GM19438 (cell line): ENCODE measurements at regions not wholly inside any gene's neighbourhood (a gene's known extent, or its start where the extent isn't known, plus 50 kb on each side); places are given as distances from the start of the nearest gene placed in this dataset.
"Not testable (repeated sequence)": the region's sequence is repeated elsewhere in the genome, so short reads cannot be mapped to it uniquely, and the experiment has no call there.

ENCODE experiments used
- ATAC-seq: cut with Tn5 transposase; IDR thresholded peaks from one replicate; pipeline ENCODE4 v1.9.1; 2021; ENCODE audit warnings: low read depth; ENCODE audit not compliant: unreplicated experiment

DNA sequence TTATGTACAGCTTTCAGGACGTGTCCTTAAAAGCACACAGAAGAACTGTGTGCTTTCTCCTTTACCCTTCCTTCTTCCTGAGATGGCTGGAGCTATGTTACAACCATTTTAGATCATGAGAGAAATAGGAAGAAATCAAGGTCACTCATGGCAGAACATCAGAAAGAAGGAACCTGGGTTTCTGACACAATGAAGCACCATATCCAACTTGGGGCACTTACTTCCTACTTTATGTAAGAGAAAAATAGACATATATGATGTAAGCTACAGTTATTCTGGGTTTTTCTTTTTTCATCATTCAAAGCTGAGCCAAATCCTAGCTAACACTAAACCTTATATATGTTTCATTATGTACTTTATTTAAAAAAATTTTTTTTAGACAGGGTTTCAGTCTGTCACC, 79.5 kb downstream of the FAM161A start:
- ATAC-seq = no peak

GRCh38 chr2:61771904-61772845, 81.7 kb downstream of the FAM161A start:
- no peak for ATAC-seq

DNA sequence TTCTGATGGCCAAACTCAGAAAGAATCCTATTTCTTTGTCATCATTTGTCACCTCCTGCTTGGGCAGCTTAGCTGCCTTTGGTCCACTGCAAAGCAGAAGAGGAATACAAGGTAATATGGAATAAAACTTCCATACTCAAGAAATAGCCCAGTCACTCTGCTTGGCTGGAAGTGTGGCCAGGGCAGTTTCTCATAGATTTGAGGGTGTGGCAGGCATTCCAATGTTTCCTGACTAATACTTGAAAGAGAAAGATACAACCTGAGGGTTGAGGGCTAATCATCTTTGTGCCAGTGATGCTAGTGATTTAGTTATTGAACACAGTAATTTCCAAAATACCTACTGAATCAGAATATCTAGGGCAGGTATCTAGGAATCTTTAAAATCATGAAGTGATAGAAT, 83.1 kb downstream of the FAM161A start:
- no peak for ATAC-seq

- no peak for ATAC-seq
Observed at GRCh38 chr2:61770298-61770697, 83.6 kb downstream of the FAM161A start.

GRCh38 chr2:61769093-61769675, 84.7 kb downstream of the FAM161A start:
- no peak for ATAC-seq

GRCh38 chr2:61764035-61764800, 89.6 kb downstream of the FAM161A start:
- peak; percentile 98 for ATAC-seq

DNA sequence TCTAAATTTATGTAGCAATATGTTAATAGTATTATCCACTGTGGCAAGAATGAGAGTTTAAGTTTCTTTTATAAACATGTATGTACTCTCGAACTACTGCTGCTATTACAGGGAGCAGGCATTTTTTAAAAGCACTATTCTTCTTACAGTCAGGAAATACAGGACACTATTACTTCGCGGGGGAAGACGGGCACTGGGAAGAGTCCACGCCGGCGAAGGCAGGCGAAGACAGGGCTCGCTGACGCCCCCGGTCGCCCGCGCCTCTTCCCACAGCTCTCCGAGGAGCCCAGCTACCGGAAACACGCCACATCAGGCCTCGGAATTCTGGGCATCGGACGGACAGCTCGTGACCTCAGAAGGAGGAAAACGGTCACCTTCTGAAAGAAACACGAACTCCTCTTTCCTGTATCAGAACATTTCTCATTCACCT, 90.2 kb downstream of the FAM161A start:
- peak; percentile 12 for ATAC-seq

DNA sequence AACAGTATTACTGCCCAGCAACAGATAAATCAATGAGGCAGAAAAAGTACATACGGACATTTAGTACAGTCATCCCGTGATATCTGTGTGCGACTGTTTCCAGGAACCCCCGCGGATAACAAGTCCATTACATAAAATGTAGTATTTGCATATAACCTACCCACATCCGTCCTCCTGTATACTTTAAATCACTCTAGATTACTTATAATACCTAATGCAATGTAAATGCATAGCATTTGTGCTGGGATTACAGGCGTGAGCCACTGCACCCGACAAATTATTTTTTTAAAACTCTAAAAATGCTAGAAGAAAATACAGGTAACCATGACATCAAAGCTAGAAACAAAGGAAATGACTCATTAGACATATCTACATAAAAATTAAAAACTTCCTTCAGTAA, 91.6 kb downstream of the FAM161A start:
- no peak for ATAC-seq

DNA sequence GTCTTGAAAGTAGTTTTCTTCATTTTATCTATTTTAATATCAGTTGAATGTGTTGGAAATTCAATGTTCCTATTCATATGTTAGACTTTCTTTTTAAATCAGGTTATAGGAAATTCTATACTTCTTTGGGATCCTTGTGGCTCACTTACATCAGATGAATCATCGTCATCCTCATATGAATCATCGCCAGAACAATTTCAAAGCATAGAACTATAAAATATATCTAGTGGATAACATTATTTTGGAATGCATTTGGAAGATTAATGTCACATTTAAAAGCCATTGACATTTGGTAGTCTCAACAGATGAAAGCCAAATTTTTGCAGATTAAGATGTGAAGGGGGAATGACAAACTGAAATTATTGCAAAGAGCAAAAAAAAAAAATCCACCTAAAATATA, 94.1 kb downstream of the FAM161A start:
- ATAC-seq = no peak

- no peak for ATAC-seq
Observed at GRCh38 chr2:61759005-61759404, 94.9 kb downstream of the FAM161A start.

DNA sequence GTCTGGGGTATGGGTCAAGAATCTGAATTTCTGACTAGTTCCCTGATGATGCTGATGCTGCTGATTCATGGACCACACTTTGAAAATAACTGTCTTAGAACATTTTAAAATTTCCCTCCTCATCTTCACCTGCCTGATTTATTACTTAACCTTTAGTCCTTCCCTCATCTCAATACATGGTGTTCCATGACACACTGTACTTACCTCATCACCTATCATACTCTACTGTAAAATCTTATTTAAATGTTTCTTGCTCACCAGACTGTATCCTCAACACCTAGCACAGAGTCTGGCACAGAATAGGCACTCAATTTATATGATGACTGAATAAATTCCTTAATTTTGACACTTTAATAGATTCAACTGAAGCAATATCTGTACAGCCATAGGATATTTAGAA, 95.7 kb downstream of the FAM161A start:
- no peak for ATAC-seq

DNA sequence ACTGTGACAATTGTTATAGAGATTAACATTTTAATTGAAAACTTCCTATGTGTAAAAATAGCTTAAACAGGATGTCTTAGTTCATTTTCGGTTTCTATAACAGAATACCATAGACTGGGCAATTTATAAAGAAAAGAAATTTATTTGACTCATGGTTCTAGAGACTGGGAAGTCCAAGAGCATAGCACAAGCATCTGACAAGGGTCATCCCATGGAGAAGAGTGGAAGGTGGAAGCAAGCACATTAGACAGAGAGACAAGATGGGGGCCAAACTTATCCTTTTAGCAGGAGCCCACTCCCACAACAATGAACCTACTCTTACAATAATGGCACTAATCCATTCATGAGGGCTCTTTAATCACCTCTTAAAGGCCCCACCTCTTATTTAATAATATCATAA, 100.3 kb downstream of the FAM161A start:
- no peak for ATAC-seq

GRCh38 chr2:61750624-61751023, 103.2 kb downstream of the FAM161A start:
- ATAC-seq = no peak

- ATAC-seq = no peak
Observed at GRCh38 chr2:61742955-61743354, 110.9 kb downstream of the FAM161A start.

DNA sequence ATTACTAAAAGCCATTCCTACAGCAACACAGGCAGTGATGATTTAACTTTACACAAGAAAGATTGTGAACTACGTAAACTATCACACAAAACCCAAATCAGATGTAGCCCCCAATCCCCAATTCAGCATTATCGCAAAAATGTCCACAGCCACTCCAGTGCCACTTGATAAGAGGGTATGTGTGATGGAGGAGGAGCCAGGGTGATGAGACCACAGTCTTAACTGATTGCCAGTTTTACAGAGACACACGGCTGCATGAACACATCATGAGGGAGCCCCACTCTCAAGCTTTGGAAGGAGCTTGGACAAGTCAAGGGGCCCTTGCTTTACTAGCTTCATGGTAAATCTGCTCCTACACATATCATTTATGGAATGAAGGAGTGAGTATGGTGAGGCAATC, 116.0 kb downstream of the FAM161A start:
- ATAC-seq = no peak

- ATAC-seq = no peak
Observed at GRCh38 chr2:61736953-61737352, 116.9 kb downstream of the FAM161A start.

GRCh38 chr2:61733563-61733962, 120.3 kb downstream of the FAM161A start:
- ATAC-seq = no peak

GRCh38 chr2:61732787-61733186, 121.1 kb downstream of the FAM161A start:
- no peak for ATAC-seq

DNA sequence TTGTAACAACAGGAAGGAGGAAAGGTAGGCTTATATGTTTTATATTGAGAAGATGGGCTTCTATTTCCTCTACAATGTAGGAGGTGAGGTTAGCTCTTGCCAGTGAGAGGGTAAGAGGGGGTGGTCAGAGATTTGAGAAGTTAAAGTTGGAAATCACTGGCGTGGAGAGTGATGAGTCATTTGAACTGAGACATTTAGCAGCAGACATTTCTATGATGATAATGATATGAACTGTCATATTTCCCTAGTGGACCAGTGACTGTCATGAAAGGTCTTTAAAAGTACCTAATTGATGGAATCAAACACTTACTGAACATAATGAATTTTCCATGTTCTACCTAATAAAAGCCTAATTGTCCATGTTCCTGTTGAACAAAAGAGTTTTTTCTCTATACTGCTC, 126.1 kb downstream of the FAM161A start:
- no peak for ATAC-seq

DNA sequence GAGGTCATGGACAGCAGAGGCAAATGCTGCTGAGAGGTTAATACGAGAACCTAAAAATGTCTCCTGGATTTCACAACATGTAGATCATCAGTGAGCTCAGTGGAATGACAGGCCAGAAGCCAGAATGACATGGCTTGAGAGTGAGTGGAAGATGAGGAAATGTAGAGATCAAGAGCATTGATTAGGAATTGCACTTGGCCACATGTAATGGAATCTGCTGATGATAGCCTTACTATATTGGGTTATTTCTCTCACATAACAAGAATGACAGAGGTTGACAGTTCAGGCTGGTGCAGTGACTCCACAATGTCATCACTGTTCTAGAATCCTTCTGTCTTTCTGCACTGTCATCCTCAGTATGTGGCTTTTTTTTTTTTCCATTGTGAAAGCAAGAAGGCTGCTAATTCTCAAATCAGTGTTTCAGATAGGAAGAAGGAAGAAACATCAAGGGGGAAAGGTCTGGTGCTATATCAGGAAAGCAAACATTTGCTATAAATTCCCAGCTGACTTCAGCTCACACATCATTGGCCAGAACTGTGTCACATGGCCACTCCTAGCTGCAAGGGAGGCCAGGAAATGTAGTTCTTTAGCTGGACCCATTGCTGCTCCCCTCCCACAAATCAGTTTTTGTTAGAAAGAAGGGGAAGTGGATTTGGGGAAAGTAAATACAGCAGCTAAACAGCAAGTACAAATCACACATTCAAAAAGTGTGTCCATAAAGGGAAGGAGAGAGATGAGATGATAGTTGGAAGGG, 127.2 kb downstream of the FAM161A start:
- no peak for ATAC-seq

DNA sequence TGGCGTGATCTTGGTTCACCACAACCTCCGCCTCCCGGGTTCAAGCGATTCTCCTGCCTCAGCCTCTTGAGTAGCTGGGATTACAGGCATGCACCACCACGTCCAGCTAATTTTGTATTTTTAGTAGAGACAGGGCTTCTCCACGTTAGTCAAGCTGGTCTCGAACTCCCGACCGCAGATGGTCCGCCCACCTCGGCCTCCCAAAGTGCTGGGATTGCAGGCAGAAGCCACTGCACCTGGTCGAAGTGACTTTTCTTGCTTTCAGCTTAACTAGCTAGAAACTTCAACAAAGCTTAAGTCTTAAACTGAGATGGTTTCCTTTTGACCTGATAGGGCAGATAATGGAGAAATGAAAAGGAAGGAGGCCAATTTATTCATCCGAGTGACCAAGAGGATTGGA, 130.5 kb downstream of the FAM161A start:
- ATAC-seq = not testable (repeated sequence)
